Activated T-helper 9 cell treated with anti-CD3 and anti-CD28 coated beads, Interleukin-2, amount 50 U/mL, for 16 hours (primary cell): ENCODE measurements at regions not wholly inside any gene's neighbourhood (a gene's known extent, or its start where the extent isn't known, plus 50 kb on each side); places are given as distances from the start of the nearest gene placed in this dataset.

Source experiments
- DNase-seq: peaks from one replicate; pipeline ENCODE4 v3.0.0-alpha.2; 2020; ENCODE audit warnings: low read depth

- no peak for DNase-seq
Measured at GRCh38 chr4:152112190-152112589, 351.4 kb upstream of the GATB start.

GRCh38 chr4:152110780-152111179, 350.0 kb upstream of the GATB start:
- DNase-seq, result no peak

- DNase-seq, result no peak
Measured at GRCh38 chr4:152109531-152110509, 349.0 kb upstream of the GATB start.

GRCh38 chr4:152107736-152108500, 347.1 kb upstream of the GATB start:
- DNase-seq, result no peak

- no peak for DNase-seq
Measured at GRCh38 chr4:152106781-152107321, 346.0 kb upstream of the GATB start.

GRCh38 chr4:152106113-152106763, 345.4 kb upstream of the GATB start:
- no peak for DNase-seq

GRCh38 chr4:152104901-152105357, 344.1 kb upstream of the GATB start:
- no peak for DNase-seq

GRCh38 chr4:152104356-152104755, 343.5 kb upstream of the GATB start:
- DNase-seq, result no peak

- no peak for DNase-seq
Measured at GRCh38 chr4:152103181-152103901, 342.5 kb upstream of the GATB start.

- DNase-seq, result no peak
Measured at GRCh38 chr4:152102436-152103000, 341.7 kb upstream of the GATB start.

- DNase-seq, result no peak
Measured at GRCh38 chr4:152101556-152102435, 341.0 kb upstream of the GATB start.

- DNase-seq, result peak; percentile 61
Measured at GRCh38 chr4:152100379-152101201, 339.8 kb upstream of the GATB start.

GRCh38 chr4:152099981-152100378, 339.2 kb upstream of the GATB start:
- no peak for DNase-seq

GRCh38 chr4:152099555-152099954, 338.7 kb upstream of the GATB start:
- no peak for DNase-seq

GRCh38 chr4:152099061-152099425, 338.2 kb upstream of the GATB start:
- DNase-seq, result no peak

GRCh38 chr4:152098365-152099060, 337.7 kb upstream of the GATB start:
- no peak for DNase-seq

GRCh38 chr4:152097371-152097770, 336.6 kb upstream of the GATB start:
- DNase-seq, result no peak

GRCh38 chr4:152095701-152096070, 334.9 kb upstream of the GATB start:
- no peak for DNase-seq
